ENCODE measurements at regions not wholly inside any gene's neighbourhood (a gene's known extent, or its start where the extent isn't known, plus 50 kb on each side); places are given as distances from the start of the nearest gene placed in this dataset.

DNA sequence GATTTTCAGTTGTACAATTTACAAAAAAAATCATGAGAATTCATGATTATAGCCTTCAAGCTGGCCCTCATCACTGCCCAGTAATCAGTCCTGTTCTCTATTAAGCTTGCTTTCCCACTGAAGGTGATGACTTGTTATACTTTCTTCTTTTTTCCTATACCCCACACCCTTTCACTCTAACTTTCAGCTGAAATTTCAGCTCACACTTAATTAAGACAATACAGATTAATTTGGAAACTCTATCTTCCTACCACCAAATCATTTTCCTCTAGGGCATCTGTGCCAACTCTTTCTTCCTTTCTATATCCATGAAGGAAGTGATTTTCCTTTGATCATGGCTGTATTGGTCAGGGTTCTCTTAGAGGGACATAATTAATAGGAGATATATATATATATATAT lies 449.9 kb downstream of the CD109 start:
- DNase-seq, result no peak

- DNase-seq, result no peak
These were observed 441.9 kb downstream of the CD109 start for GRCh38 chr6:74137911-74138310.

DNA sequence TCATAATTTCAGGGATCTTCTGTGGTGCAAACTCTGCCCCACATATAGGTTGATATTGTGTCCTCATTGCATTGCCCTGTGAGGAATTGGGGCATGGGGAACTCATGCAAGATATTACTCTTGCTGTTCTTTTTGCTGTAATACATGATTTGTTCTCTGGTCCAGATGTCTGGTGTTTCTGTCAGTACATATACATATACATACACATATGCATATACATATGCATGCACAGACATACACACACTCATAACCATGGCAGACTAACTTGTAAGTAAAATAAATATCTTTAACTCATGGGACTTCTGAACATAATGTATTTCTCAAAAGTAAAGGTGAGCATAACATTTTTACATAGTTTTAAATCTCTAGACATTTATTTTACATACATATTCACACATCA lies 438.3 kb downstream of the CD109 start:
- DNase-seq, result no peak

- no peak for DNase-seq
These were observed 437.1 kb downstream of the CD109 start for GRCh38 chr6:74133073-74133472.

DNA sequence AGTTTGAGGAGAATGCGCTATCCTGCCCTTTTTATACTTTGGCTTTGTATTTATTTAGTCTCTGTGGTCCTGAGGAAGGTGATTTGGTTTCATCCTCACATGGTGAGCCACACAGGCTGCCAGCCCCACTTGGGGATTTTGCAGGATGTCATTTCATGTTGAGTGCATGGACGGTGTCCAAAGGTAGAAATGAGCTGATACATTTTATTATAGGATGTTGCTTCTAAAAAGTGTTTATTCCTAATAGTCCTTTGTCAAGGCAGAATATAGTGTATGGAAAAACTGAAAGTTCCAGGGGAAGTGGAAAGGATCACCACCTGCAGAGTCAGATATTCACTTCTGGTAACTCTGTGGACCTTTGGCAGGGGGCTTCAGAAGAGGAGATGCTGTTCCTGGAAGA lies 434.6 kb downstream of the CD109 start:
- no peak for DNase-seq

DNA sequence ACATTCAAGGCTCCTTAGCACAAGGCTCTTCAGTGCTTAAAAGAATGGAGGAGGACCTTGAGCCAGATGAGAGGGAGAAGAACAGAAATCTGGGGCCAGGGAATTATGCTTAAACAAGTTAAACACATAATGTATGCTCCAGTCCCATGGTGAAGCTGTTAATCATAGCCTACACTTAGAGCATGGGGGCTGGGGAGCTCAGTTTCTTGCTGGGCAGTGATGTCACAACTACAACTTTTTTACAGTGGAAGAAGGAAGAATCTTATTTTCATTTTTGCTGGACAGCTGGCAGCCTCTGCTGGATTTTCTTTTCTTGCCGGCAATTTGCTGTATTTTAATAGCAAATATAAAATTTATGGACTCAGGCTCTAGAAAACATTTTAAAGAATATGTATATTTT lies 432.5 kb downstream of the CD109 start:
- DNase-seq, result no peak

- no peak for DNase-seq
These were observed 421.1 kb downstream of the CD109 start for GRCh38 chr6:74117113-74117512.

GRCh38 chr6:74115674-74116073 lies 419.7 kb downstream of the CD109 start:
- DNase-seq, result no peak

DNA sequence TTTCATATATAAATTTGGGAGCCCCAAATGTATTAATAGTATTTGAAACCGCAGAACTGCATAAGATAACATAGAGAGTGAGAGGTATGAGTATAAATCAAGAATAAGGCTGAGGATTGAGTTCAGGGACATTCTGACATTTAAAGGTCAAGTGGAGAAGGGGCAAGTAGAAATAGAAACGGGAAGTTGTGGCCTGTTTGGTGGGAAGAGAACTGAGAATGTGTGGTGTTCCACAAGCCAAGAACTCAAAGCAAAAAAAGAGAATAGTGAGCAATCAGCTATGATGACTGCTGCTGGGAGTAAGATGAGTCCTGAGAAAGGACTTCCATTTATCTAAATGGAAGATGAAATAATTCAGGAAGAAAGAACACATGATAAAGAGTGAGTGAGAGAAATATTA lies 418.4 kb downstream of the CD109 start:
- no peak for DNase-seq

DNA sequence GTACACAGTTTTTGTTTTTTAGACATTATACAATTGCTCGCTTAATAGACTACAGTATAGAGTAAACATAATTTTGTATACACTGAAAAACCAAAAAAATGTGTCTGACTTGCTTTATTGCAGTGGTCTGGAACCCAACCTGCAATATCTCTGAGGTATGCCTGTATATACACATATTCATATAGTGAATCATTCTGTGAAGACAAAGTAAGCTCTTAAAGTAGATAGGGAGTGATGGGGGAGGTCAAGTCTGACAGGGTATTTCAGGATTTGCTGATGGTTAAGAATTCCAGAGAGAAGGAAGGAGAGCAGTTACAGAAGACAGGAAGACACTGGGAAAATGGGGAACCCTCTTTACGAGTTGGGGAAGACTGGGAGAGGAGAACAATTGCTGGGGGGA lies 417.9 kb downstream of the CD109 start:
- DNase-seq, result no peak

DNA sequence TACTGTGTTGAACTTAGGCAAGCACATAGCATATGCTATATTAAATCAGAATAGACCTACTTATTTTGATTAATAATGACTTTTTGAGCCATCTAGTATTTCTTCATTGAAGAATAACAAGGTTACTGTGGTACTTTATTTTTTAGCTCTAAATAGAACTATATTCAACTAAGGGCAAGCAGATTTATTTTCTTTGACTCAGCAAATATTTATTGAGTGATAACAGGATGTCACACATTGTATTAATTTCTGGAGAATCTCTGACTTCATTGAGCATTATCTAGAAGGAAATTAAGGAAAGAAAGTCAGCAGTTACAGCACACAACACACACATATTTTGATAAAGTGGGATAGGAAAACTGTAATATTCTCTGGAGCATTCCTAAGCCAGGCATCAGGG lies 407.4 kb downstream of the CD109 start:
- DNase-seq, result no peak

DNA sequence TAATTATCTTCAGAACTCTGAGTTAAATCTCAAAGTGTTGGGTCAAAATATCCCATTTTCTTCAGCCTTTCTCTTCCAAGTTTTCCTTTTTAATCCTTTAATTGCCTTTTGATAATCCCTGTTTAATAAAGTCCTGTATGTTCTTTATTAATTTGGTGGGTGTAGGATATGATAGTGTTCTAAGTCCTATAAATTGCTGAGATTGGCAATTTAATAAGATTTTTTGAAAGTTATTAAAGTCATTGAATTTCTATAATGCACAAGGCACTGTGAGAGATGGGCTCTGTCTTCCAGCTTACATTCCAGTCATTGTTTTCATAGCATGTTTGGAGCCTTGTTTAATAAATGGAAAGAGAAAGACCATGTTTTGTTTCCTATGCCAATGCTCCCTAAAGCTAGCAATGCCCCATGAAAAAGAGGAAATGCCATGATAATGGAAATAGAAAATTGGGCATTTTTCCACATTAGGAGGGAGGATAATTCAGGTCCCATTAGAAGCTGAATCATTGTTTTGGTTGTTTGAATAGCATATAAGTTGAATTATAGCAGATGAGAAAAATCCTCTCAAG lies 404.8 kb downstream of the CD109 start:
- DNase-seq, result no peak

- DNase-seq, result no peak
These were observed 400.3 kb downstream of the CD109 start for GRCh38 chr6:74096329-74096728.

- DNase-seq, result no peak
These were observed 397.4 kb downstream of the CD109 start for GRCh38 chr6:74093361-74093760.

DNA sequence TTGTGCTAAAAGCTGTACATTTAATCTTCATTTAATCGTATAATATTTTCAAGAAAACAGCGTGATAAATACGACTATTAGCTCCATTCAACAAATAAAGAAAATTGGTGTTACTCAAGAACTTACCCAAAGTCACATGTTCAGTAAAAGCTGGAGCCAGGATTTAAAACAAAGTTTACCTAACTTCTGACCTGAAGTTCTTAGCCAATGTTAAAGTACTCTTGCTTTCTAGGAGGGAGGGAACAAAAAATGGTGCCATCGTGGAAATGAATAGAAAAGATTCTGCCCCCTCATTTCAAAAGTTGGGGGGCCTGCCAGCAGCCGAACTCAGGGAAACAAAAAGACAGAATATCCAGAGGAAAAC lies 395.8 kb downstream of the CD109 start:
- no peak for DNase-seq

GRCh38 chr6:74091136-74091793 lies 395.3 kb downstream of the CD109 start:
- DNase-seq, result peak; percentile 41

DNA sequence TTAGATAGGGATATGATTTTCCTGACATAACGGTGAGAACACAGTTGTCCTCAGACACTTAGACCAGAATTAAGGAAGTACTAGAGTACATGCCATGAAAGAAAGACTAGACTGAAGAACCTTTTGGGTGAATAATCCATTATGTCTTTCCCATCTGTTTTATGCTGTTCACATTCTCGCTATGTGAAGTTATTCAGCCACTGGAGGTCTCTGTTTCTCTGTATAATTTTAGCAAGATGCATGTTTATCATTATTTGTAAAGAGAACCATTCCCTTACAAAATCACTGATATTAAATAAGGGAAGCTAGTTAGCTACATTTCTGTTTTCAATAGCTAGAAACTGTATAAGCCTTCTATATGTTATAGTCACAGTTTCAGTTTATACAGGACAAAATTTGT lies 391.9 kb downstream of the CD109 start:
- DNase-seq, result no peak

DNA sequence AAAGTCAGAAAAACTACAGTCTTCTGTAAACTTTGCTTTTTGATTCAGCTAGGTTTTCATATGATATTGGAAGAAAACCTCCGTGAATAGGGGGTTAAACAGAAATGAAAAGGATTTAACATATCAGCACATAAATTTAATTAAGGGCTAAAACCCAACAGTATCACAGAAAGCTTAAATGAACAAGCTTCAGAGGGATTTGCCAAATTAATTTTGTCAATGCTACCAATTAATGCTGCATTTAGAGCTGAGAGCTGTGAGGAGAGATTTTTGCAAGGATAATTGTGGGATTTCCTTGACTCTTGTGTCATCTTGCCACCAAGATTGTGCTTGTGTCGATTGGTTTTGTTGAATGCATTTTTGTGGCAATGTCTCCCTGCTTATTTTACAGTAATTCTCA lies 379.9 kb downstream of the CD109 start:
- DNase-seq, result no peak

GRCh38 chr6:74075323-74075722 lies 379.3 kb downstream of the CD109 start:
- no peak for DNase-seq

DNA sequence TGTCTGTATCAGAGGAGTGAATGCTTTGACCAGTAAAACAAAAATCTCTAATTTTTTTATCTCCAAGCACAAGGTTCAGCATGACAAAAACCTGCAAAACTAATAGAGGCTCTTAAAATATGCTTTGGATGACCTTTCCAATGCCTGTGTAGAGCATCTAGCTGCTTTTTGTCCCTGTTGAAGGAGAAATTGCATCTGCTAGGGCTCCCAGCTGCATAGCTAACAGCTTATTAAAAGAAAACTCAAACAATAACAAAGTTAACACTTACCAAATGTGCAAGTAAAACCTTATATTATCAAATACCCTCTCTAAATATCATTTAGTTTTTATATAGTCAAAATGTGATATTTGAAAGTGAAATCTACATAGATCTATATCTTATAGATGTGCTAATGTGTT lies 378.6 kb downstream of the CD109 start:
- DNase-seq, result no peak

GRCh38 chr6:74073999-74074398 lies 378.0 kb downstream of the CD109 start:
- DNase-seq, result no peak

- no peak for DNase-seq
These were observed 377.4 kb downstream of the CD109 start for GRCh38 chr6:74073429-74073828.

- no peak for DNase-seq
These were observed 375.2 kb downstream of the CD109 start for GRCh38 chr6:74071214-74071613.

DNA sequence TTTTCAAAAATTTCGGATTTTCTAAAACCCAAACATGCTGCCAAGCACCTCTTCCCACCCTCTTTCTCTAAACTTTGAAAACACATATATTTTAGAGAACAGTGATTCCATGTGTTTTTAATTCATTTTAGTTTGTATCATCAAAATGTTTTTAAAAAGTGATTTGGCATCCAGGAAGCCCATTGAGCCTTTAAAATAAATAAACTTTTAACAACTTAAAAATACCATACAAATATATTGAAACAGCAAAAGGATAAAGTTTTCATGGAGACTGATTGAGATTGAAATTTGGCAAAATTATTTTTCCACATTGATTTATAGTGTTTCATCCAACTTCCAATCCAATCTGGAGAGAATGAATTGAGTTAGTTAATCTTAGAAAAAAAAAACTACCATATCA lies 374.7 kb downstream of the CD109 start:
- no peak for DNase-seq

GRCh38 chr6:74070091-74070490 lies 374.1 kb downstream of the CD109 start:
- DNase-seq, result no peak
